ENCODE measurements at regions not wholly inside any gene's neighbourhood (a gene's known extent, or its start where the extent isn't known, plus 50 kb on each side); places are given as distances from the start of the nearest gene placed in this dataset.

GRCh38 chr4:41859087-41859486 lies 76.1 kb upstream of the TMEM33 start:
- DNase-seq: no peak

DNA sequence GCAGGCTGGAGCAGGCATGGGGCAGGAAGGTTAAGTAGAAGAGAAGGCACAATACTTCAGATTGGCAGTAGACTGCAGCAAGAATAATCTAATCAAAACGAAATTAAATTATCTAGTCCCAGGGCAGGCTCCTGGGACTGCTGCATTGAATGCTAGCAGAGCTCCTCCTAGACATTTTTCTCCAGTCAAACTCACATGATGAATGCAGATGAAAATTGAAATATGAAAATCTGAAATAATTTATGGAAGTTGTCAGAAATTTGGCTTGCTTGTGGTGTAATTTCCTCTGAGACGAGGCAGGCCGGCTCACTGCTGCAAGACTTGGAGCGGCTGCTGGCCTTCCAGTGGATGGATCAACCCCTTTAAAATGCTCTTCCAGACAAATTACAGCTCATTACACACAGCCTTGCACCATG lies 78.0 kb upstream of the TMEM33 start:
- no peak for DNase-seq

DNA sequence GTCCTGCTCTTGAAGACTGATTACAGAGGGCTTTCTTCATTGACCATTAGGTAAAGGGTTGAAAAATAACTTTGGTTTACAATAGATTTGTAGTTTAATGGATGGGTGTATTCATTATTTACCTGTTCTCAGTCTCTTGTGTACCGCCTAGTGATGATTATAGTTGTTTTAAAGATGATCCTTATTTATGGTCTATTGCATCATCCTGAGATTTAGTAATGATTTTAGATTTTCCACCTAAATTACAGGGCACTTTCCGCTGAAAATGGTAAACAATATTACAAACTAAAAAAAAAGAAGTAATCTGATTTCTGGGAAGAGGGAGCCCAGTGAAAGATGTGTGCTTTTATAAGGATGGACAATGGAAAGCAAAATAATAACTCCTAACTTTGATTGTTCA lies 78.4 kb upstream of the TMEM33 start:
- no peak for DNase-seq

DNA sequence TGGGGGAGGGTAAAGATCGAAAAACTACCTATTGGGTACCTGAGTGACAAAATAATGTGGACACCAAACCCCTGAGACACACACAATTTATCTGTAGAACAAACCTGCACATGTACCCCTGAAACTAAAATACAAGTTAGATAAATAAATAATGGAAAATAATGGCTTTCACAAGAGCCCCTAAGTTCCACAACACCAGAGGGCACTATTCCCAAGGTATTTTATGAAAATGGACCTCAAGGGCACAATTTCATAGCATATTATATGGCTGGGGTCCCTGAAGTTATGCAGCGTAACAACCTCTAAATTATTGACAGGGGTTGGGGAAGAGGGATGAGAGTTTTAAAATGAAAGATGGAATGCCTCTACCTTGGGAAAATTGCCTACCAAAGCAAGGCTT lies 81.3 kb upstream of the TMEM33 start:
- DNase-seq: no peak

DNA sequence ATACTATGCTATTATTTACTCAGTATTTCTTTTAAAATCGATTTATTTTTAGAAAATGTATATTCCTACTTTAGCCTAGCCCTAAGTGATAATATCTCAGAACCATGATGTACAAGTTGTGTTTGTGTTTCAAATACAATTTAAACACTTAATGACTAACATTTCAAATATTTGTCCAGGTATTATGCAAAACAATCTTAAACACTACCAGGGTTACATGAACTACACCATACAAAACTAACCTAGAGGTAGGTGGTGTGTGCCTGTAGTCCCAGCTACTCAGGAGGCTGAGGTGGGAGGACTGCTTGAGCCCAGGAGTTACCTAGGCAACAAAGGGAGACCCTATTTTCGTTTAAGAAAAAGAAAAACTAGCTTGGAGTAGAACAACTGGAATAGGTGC lies 83.0 kb upstream of the TMEM33 start:
- no peak for DNase-seq

GRCh38 chr4:41851621-41852020 lies 83.6 kb upstream of the TMEM33 start:
- DNase-seq: no peak

DNA sequence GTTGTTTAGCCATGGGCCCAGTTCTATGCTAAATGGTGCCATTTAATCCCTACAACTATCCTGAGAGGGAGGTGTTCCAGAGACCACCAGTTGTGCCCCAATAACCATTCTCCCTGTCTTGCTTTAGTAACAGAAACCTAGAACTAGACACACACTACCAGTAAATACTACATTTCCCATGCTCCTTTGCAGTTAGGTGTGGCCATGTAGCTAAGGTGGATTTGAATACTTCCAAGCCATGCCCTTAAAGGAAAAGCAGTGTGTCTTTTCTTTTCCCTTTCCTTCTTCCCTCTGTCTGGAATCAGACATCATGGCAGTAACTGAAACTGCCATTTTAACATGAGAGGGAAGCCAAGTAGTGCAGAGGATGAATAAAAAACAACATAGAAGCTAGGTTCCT lies 90.9 kb upstream of the TMEM33 start:
- no peak for DNase-seq

DNA sequence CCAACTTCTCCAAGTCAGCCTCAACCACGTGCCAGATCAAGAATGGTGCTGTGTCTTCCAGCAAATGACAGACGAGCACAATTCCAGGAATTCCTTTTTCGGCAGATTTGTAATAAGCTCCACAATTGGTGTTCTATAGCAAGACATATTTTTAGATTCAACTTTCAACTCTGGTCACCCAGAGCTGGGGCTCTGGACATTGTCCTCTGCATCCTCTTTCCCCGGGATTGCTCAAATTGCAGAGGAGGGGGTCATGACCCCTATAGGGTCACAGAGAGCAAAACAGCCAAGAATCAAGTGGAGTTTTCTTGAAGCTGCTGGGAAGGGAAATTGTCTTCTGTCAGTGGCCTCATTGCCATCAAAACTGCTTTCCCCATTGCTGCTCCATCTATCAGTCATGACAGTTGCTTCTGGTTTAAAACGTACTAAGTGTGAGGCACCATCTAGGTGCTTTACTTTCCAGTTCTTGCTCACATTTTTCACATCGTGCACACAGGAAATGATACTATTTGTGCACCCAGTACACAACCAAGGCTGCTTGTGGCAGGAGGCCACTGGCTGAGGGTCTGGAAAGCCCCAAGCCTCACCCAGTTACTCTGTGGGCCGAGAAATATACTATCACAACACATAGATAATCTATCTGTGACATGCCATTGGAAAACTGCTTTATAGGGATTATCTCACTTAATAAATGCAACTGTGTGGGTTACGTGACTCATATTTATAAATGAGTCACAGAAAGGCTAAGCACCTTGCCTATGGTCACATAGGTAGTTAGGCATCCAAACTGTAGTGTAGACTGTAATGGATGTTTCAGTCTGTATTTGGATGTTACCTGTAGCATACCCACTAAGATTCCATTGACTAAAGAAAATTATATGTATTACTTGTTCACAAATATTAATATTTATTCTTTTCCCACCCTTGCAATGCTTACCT lies 91.7 kb upstream of the PHOX2B start:
- DNase-seq: no peak

DNA sequence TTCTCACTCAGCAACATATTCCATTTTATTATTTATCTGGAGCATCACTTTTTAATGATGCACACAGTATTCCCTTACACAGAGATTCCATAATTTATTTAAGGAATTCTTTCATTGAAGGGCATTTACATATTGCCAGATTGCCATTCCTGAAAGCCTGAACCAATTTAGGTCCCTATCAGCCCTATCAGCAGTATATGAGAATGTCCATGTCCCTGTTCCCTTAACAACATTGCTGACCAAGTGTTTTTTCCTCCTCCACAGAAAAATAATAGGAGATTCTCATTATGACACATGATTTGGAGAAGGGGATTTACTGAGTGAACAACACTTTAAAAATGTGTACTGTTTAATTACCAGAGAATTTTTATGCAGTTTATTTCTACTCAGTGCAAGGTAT lies 90.1 kb upstream of the PHOX2B start:
- no peak for DNase-seq

DNA sequence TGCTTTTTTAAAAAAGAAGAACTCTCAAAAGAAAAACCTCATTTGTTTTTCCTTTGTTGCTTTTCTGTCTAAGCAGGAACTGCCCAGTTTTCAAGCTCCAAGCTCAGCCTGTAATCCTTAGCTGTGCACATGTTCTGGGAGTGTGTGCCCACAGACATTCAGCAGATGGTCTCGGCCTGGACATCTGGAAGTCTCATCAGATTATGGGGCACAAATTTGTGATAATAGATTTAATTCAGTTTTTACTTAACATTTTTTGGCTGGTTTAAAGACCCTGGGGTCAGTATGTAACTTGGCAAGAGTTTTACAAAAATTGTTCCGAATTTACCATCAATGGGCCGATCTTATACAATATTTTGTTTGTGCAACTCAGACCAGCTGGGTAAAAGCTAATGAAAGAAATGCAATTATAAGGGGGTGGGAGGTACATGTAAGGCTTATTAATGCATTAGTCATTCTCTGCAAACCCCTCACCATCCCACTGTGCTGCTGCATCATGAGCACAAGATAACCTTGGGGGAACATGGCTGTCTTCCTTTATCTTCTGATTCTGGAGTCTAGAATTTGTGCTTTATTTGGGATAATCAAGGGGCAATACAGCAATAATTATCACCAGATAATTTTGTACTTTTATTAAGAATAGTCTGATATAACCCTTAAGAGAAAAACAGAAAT lies 86.9 kb upstream of the PHOX2B start:
- DNase-seq: no peak

DNA sequence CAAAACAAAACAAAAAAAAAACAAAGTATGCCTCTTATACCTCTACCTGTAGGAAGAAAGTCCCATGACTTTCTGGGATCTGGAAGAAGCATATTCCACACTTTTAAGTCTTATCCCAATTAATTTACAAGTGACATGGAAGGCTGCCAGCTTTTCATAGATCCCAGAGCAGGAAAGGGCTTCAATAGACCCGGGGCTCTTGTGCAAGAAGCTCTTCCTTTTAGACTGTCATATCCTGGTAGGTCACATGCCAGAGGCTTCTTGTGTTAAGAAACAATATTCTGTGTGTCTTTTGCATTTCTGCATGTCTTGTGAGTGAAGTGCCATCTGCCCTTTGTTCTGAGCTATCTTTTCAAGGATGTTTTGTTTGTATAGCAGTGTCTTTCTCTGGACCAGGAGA lies 84.4 kb upstream of the PHOX2B start:
- DNase-seq: no peak

DNA sequence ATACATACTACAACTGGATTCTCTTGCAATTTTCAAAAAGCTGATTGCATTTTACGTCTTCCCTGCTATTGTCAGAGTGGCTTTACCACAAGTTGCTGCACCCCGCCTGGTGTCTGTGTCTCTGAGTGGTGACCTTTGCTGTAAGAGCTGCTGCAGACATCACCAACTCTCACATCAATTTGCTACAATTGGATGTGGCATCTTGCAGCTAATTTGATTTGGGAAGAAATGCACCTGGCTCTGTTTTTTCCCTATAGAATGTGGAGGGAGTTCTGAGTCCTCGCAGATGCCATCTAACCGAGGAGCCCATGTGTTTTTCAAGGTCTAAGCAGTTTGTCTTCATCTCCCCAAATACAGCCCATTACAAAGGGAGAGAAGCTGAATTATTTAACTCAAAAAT lies 73.8 kb upstream of the PHOX2B start:
- DNase-seq: no peak

GRCh38 chr4:41820473-41820872 lies 71.9 kb upstream of the PHOX2B start:
- DNase-seq: no peak

DNA sequence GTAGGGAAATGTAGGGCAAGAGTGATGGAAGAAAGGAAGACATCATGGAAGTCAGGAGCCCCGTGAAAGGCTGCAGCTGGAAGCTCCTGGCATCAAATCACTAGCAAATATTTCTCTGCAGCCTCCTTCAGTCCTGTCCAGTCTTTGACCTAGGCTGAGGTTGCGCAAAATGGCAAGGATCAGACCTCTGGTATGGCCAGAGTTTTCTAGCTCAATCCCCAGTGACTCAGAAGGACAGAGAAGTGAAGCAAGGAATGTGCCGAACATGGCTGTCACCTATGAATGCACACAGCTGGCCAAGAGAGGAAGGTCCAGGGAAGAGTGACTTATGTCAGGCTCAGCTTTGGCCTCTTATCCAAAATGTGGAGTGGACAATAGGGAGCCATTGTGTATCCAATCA lies 71.1 kb upstream of the PHOX2B start:
- no peak for DNase-seq

DNA sequence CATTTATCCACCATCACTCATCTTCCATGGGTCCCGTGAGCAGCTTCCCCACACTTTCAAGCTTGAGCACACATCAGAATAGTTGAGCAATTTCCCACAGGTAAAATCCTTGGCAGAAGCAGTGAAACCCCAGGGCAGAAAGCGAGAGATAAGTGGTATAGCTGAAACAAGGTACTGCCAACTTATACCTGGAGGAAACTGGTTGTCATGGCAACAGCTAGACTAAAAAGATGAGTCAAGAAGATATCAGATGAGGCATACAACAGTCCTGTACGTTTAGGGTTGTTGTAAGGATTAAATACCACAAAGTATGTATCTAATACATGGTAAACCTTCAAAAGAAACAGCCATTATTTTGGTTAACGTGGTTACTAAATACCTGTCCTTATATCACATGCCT lies 66.9 kb upstream of the PHOX2B start:
- DNase-seq: no peak

- no peak for DNase-seq
These were observed 66.0 kb upstream of the PHOX2B start for GRCh38 chr4:41814565-41814964.

DNA sequence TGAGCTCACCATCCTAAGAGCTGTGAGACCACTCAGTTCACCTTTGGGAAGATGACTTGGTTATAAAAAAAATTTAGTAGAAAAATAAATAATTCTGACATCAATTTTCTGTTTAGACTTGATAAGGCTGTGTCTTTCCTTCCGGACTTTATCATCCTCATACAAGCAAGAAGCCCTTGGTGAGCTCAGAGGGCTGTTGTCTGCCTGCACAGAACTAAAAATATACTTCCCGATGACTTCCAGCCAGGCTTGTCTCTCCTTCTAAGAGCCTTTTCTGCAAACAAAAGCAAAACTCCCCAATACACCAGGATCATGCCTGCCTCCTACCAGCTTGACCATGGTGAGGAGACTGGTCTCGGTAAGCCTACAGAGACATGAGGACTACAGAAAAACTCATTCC lies 58.3 kb upstream of the PHOX2B start:
- no peak for DNase-seq

DNA sequence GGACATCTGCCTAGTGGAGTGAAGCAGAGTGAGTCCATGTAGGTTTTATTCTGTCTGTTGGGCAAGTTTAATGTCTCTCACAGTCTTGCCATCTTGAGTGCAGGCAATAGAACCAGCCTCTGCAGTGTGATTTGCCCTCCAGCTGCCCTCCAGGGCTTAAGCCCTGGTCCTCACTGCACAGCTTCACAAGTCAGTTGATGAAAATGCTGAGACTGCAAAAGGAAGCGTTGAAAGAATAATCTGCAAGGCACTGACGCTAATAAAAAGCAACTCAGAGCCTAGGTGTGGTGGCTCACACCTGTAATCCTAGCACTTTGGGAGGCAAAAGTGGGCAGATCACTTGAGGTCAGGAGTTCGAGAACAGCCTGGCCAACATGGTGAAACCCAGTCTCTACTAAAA lies 54.1 kb upstream of the PHOX2B start:
- no peak for DNase-seq

DNA sequence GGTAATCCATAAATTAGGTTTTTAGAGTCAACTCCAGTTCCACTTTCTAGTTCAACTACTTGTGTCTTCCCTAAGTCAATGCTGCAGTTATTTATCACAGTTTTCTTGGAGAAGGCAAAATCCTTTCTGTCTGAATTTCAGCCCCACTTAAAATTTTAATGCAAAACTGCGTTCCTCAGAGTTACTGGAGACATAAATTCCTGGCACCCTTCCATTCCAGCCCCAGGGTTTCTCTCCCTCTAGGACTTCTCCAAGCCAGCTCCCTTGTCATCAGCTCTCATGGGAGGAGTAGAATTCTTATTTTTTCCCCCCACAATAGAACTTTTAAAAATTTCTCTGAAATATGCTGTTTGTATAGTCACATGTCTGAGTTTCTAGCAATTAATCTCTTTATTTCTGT lies 50.6 kb upstream of the PHOX2B start:
- no peak for DNase-seq
